Uterus (tissue), 3 donors: ENCODE measurements at regions not wholly inside any gene's neighbourhood (a gene's known extent, or its start where the extent isn't known, plus 50 kb on each side); places are given as distances from the start of the nearest gene placed in this dataset. TPM values are rescaled to one million over a fixed set of nuclear protein-coding genes. Genes with fewer than 3 reads are reported as not detected.

Experiments
- DNase-seq, 2 donors: peaks; one replicate each; pipeline ENCODE4 v3.0.0-alpha.2; 2019 to 2020
- H3K27ac ChIP-seq, 2 donors: fragments of 200-600 bp; sonication (generic); 1 replicate in 1 of 2; 2 replicates in 1 of 2; pipeline ENCODE4 v1.5.1; 2016 to 2018
- H3K27me3 ChIP-seq, 2 donors: fragments of 200-600 bp; sonication (generic); one replicate each; pipeline ENCODE4 v1.5.1; 2018 to 2019; ENCODE audit warnings: control low read depth in 1 of 2
- H3K36me3 ChIP-seq, 2 donors: fragments of 200-600 bp; sonication (generic); one replicate each; pipeline ENCODE4 v1.5.1; 2019; ENCODE audit warnings: control low read depth in 1 of 2
- H3K4me1 ChIP-seq, 2 donors: fragments of 200-600 bp; sonication (generic); one replicate each; pipeline ENCODE4 v1.5.1; 2018 to 2019; ENCODE audit warnings: control low read depth in 1 of 2
- H3K4me3 ChIP-seq, 2 donors: fragments of 200-600 bp; sonication (generic); 1 replicate in 1 of 2; 2 replicates in 1 of 2; pipeline ENCODE4 v1.5.1; 2018 to 2019; ENCODE audit warnings: mild to moderate bottlenecking in 1 of 2
- H3K9me3 ChIP-seq, 2 donors: fragments of 200-600 bp; sonication (generic); one replicate each; pipeline ENCODE4 v1.5.1; 2019; ENCODE audit warnings: control low read depth in 1 of 2
- CTCF ChIP-seq, 4 experiments: fragments of 200-600 bp in 2 of 4; fragments of 450-650 bp in 2 of 4; sonication (generic) in 2 of 4; IDR thresholded peaks; one replicate each; pipeline ENCODE4 v1.5.1; 2016 to 2019; ENCODE audit warnings: antibody characterized with exemption in 4 of 4, mild to moderate bottlenecking in 2 of 4, moderate library complexity in 1 of 4
- POLR2A ChIP-seq, 2 donors: fragments of 450-650 bp; IDR thresholded peaks; one replicate each; pipeline ENCODE4 v1.6.1; 2016; ENCODE audit warnings: antibody characterized with exemption in 2 of 2, mild to moderate bottlenecking in 1 of 2, moderate library complexity in 1 of 2
- intact Hi-C: fragments of 100-400 bp; cut with DNase I; formaldehyde crosslinking; loops from one replicate; pipeline ENCODE4 v1.15.1; 2023; ENCODE audit warnings: low total_unique reads
- small RNA-seq: library from RNA; depleted of rRNA; stranded (forward); fragments of <200 nt; gene quantifications from one replicate; pipeline ENCODE3, GENCODE V24; 2016
- donor health status: DM: yes; HTN: yes; CAD: no.

DNA sequence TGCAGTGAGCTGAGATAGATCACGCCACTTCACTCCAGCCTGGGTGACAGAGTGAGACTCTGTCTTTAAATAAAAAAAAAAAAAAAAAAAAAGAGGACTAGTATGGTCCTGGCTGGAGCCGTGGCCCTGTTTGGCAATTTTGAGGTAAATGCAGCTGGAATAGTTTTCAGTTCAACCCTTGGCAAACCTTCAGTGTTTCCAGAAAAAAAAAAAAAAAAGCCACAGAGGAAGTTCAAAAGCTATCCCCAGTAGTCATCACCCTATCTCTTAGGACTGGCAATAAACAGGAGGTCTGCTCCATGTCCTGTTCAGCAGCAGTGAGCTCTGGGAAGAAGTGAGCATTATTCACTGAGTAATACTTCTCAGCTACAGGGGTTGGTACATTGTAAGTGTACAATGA is 56.8 kb upstream of the ERRFI1 start:
- H3K4me1 ChIP-seq, result peaks cover 4 to 7% of the 10 kb centered on the region in 2 donors
- H3K27me3 ChIP-seq, result no peaks in the 10 kb centered on the region
- no peaks in the 10 kb centered on the region for H3K36me3 ChIP-seq
- no peak overlapping the region for H3K4me3 ChIP-seq
- TF ChIP-seq POLR2A (IDR thresholded peaks at IDR 0.05) (no peak), CTCF (IDR thresholded peaks at IDR 0.05) (no peak)
- intact Hi-C loops, result no loop called here
- DNase-seq, result no peak
- H3K27ac ChIP-seq, result peak overlapping the region; percentile 46 to 50
- no peaks in the 10 kb centered on the region for H3K9me3 ChIP-seq

- H3K27me3 ChIP-seq, result no peaks in the 10 kb centered on the region
- H3K9me3 ChIP-seq, result no peaks in the 10 kb centered on the region
- intact Hi-C loops, result no loop called here
- H3K4me3 ChIP-seq, result no peak overlapping the region
- peak overlapping the region; percentile 60 to 61 for H3K27ac ChIP-seq
- DNase-seq, result no peak
- peaks cover 1 to 6% of the 10 kb centered on the region in 2 donors for H3K4me1 ChIP-seq
- no peaks in the 10 kb centered on the region for H3K36me3 ChIP-seq
- TF ChIP-seq POLR2A (IDR thresholded peaks at IDR 0.05), result no peak
- no peak for TF ChIP-seq CTCF (IDR thresholded peaks at IDR 0.05)
Observed at GRCh38 chr1:8078176-8078671, 52.1 kb upstream of the ERRFI1 start.

DNA sequence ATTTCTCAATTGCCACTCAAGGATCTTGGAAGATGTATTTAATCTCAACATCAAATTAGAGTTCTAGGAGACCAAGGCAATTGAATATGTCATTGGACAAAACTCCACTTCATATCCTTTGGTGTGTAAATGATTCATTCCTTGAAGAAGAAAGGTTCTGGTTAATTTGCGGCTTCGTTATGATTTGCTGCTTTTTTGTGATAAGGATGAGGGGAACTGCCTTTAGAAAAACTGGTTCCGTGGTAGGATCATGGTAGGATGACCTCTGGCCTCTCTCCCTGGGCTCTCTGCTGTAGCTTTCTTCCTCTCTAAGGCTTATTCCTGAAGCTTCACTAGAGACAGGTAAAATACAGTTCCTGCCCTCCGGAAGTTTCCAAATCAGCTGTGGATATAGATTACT is 51.5 kb upstream of the ERRFI1 start:
- no peak for DNase-seq
- peak overlapping the region; percentile 60 to 61 for H3K27ac ChIP-seq
- TF ChIP-seq POLR2A (IDR thresholded peaks at IDR 0.05), result no peak
- TF ChIP-seq CTCF (IDR thresholded peaks at IDR 0.05), result no peak
- intact Hi-C loops, result no loop called here
- H3K36me3 ChIP-seq, result no peaks in the 10 kb centered on the region
- peaks cover 0 to 6% of the 10 kb centered on the region in 2 donors for H3K4me1 ChIP-seq
- no peaks in the 10 kb centered on the region for H3K9me3 ChIP-seq
- H3K4me3 ChIP-seq, result no peak overlapping the region
- H3K27me3 ChIP-seq, result no peaks in the 10 kb centered on the region

- peak overlapping the region; percentile 60 to 61 for H3K27ac ChIP-seq
- H3K36me3 ChIP-seq, result no peaks in the 10 kb centered on the region
- peak; percentile 57 to 70 for DNase-seq
- intact Hi-C loops, result no loop called here
- H3K4me3 ChIP-seq, result no peak overlapping the region
- peaks cover 0 to 6% of the 10 kb centered on the region in 2 donors for H3K4me1 ChIP-seq
- TF ChIP-seq POLR2A (IDR thresholded peaks at IDR 0.05) (no peak), CTCF (IDR thresholded peaks at IDR 0.05) (peak in 1 of 4 experiments; percentile 7)
- H3K9me3 ChIP-seq, result no peaks in the 10 kb centered on the region
- H3K27me3 ChIP-seq, result no peaks in the 10 kb centered on the region
Observed at GRCh38 chr1:8077120-8077573, 51.0 kb upstream of the ERRFI1 start.

GRCh38 chr1:8076176-8076575 is 50.1 kb upstream of the ERRFI1 start:
- Histone ChIP-seq H3K9me3 (no peaks in the 10 kb centered on the region), H3K4me3 (no peak overlapping the region), H3K27ac (no peak overlapping the region), H3K27me3 (no peaks in the 10 kb centered on the region), H3K4me1 (peaks cover 0 to 6% of the 10 kb centered on the region in 2 donors), H3K36me3 (no peaks in the 10 kb centered on the region)
- TF ChIP-seq CTCF (IDR thresholded peaks at IDR 0.05), result no peak
- TF ChIP-seq POLR2A (IDR thresholded peaks at IDR 0.05), result no peak
- no peak for DNase-seq
- intact Hi-C loops, result no loop called here

Small RNAs in the stretch of these regions (small RNA-seq; reads per million reads assigned to genes)
- not detected for gene RNU1-7P
